ENCODE measurements at regions not wholly inside any gene's neighbourhood (a gene's known extent, or its start where the extent isn't known, plus 50 kb on each side); places are given as distances from the start of the nearest gene placed in this dataset.
"Not testable (repeated sequence)": the region's sequence is repeated elsewhere in the genome, so short reads cannot be mapped to it uniquely, and the experiment has no call there.

DNA sequence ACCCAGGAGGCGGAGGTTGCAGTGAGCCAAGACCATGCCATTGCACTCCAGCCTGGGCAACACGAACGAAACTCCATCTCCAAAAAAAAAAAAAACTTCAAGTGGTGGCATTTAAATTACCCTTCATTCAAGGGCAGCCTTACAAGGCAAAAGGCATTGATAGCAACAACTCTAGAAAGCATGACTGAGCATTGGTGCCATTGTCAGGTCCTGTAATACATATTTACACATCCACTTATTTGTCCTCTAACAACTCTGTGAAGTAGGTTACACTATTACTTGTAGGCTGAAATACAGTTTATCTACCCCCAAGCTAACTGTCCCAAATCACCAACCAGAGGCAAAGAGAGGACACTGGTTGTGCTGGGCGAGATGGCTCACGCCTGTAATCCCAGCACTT lies 52.7 kb upstream of the LARP1 start:
- DNase-seq (ENCODE audit: low read depth): no peak

DNA sequence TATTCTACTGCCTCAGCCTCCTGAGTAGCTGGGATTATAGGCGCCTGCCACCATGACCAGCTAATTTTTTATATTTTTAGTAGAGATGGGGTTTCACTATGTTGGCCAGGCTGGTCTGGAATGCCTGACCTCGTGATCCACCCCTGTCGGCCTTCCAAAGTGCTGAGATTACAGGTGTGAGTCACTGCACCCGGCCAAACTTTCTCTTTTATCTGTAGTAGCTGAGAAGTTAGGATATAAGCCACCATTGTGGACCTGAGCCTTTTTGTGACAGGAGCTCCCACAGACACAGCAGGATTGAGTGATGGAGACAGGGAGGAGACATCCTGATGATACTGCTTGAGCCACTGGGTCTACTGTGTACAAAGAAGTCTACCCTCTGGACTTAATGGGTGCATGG lies 53.5 kb upstream of the LARP1 start:
- not testable (repeated sequence) for DNase-seq (ENCODE audit: low read depth)

- no peak for DNase-seq (ENCODE audit: low read depth)
These were observed 54.0 kb upstream of the LARP1 start for GRCh38 chr5:154701181-154701580.

DNA sequence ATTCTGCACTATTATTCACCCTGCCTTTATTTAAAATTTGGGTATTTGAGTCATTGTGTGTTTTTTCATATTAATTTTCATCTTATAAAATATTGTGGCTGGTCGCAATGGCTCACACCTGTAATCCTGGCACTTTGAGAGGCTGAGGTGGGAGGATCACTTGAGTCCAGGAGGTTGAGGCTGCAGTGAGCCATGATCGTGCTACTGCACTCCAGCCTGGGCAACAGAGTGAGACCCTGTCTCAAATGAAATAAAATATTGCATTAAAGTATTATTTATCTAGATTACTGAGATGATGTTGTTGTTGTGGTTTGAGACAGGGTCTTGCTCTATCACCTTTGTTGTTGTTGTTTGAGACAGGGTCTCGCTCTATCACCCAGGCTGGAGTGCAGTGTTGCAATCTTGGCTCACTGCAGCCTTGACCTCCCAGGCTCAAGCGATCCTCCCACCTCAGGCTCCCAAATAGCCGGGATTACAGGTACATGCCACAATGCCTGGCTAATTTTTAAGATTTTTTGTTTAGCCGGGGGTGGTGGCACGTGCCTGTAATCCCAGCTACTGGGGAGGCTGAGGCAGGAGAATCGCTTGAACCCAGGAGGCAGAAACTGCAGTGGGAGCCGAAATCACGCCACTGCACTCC lies 54.8 kb upstream of the LARP1 start:
- DNase-seq (ENCODE audit: low read depth): not testable (repeated sequence)

- no peak for DNase-seq (ENCODE audit: low read depth)
These were observed 56.4 kb upstream of the LARP1 start for GRCh38 chr5:154698763-154699162.

GRCh38 chr5:154697371-154697770 lies 57.8 kb upstream of the LARP1 start:
- DNase-seq (ENCODE audit: low read depth): no peak

- no peak for DNase-seq (ENCODE audit: low read depth)
These were observed 58.3 kb upstream of the LARP1 start for GRCh38 chr5:154696891-154697290.

- no peak for DNase-seq (ENCODE audit: low read depth)
These were observed 61.0 kb upstream of the LARP1 start for GRCh38 chr5:154694159-154694558.

DNA sequence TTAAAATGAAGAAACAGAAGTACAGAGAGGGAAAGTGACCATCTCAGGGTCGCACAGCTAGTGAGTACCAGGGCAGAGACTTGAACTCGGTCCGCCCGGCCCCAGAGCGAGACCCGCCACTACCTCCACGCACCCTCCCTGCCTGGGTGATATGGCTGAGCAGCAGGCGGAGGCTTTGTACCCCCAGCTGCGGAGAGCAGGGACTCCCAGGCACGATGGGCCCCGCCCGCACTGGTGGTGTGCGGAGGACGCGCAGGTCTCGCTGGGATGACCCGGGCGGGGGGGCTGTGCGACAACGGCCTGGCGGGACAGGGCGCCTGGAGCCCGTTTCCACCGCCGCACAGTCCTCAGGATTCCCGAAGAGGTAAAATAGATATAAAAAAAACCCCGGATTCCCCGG lies 64.7 kb upstream of the LARP1 start:
- DNase-seq (ENCODE audit: low read depth): no peak

- no peak for DNase-seq (ENCODE audit: low read depth)
These were observed 68.7 kb upstream of the LARP1 start for GRCh38 chr5:154686490-154686889.

- DNase-seq (ENCODE audit: low read depth): no peak
These were observed 71.9 kb upstream of the LARP1 start for GRCh38 chr5:154683101-154683880.

DNA sequence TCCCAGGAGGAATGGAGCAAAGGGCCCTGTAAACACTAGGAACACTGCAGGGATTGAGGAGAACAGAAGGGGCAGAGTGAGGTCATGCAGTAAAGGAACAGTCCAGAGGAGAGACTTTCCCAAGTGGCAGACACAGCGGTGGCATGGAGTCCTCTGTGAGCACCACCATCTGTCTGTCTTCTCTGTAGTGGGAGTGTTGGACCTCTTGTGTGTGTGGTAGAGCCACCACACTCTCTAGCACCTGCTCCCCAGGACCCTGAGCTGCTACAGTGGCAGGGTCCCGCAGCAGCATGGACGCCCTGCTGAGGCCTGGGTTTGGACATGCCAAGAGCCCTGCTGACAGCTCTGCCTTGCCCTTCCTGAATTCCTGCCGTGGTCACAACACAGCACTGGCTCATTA lies 75.7 kb upstream of the LARP1 start:
- no peak for DNase-seq (ENCODE audit: low read depth)

GRCh38 chr5:154677921-154678320 lies 77.3 kb upstream of the LARP1 start:
- no peak for DNase-seq (ENCODE audit: low read depth)

DNA sequence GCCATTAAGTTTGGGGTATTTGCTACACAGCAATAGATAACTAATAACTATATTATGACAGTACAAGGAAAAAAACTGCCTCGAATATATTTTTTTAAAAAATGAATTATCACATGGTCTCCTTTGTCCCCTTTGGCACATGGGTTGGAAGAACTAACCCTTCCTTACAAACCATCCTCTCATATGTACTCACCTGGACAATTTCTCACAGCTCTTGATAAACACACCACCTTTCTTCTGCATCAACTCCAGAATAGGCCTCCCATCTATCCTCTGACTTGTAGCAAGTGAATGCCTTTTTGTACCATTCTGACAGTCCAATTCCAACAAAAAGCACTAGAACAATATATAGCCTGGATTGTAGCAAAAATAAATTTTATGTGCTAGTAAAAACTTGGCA lies 78.7 kb upstream of the LARP1 start:
- DNase-seq (ENCODE audit: low read depth): no peak

DNA sequence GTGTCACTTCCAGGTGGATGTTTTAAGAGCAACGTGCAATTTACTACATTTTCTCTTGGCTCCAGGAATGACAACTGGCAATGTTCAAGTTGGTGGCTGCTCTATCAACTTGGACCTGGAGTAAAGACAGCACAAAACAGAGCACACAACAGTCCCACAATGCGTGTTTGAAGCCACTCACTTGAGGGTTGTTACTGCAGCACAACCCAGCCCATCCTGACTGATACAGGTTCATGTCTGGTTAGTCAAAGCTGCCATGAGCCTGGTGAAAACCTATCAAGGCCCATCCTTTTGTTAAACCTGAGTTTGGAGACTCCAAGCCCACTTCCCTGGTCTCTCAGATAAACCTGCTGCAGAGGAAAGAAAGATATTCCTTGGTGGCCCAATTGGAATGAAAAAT lies 81.1 kb upstream of the LARP1 start:
- DNase-seq (ENCODE audit: low read depth): no peak

DNA sequence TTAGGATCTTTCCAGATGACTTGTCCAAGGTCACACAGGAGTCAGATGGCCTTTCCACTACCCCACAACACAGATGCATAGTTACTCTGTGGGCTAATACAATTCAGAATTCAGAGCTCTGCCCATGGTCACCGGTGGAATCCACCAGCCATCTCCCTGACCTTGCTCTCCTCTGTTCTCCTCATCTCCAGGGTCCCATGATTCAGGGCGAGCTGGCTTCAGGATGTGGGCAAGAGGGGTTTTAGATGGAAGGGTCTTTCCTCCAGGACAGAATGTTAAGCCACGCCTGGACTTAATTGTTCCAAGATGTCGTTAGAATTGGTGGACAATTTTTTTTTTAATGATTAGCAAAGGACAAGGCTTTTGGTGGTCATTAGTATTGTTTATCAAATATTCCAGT lies 81.7 kb upstream of the LARP1 start:
- no peak for DNase-seq (ENCODE audit: low read depth)

DNA sequence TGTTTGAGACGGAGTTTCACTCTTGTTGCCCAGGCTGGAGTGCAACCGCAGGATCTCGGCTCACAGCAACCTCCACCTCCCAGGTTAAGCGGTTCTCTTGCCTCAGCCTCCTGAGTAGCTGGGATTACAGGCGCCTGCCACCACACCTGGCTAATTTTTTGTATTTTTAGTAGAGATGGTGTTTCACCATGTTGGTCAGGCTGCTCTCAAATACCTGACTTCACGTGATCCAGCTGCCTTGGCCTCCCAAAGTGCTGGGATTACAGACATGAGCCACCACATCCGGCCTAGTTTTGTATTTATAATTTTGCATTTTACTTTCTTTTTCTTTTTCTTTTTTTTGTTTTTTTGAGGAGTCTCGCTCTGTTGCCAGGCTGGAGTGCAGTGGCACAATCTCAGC lies 85.3 kb upstream of the LARP1 start:
- DNase-seq (ENCODE audit: low read depth): not testable (repeated sequence)

- DNase-seq (ENCODE audit: low read depth): no peak
These were observed 85.8 kb upstream of the LARP1 start for GRCh38 chr5:154669402-154669801.

DNA sequence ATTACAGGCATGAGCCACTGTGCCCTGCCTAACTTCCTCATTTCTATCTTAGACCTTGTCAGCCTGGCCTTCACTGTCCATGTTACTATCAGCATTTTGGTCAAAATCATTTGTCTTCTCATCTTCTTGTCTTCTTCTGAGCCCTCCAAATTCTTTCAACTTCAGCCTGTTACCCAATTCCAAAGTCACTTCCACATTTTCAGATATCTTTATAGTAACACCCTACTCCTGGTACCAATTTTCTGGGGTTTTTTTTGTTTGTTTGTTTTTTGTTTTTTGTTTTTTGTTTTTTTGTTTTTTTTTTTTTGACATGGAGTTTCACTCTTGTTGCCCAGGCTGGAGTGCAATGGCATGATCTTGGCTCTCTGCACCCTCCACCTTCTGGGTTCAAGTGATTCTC lies 90.3 kb upstream of the LARP1 start:
- no peak for DNase-seq (ENCODE audit: low read depth)

- DNase-seq (ENCODE audit: low read depth): no peak
These were observed 91.8 kb upstream of the LARP1 start for GRCh38 chr5:154663424-154663823.

DNA sequence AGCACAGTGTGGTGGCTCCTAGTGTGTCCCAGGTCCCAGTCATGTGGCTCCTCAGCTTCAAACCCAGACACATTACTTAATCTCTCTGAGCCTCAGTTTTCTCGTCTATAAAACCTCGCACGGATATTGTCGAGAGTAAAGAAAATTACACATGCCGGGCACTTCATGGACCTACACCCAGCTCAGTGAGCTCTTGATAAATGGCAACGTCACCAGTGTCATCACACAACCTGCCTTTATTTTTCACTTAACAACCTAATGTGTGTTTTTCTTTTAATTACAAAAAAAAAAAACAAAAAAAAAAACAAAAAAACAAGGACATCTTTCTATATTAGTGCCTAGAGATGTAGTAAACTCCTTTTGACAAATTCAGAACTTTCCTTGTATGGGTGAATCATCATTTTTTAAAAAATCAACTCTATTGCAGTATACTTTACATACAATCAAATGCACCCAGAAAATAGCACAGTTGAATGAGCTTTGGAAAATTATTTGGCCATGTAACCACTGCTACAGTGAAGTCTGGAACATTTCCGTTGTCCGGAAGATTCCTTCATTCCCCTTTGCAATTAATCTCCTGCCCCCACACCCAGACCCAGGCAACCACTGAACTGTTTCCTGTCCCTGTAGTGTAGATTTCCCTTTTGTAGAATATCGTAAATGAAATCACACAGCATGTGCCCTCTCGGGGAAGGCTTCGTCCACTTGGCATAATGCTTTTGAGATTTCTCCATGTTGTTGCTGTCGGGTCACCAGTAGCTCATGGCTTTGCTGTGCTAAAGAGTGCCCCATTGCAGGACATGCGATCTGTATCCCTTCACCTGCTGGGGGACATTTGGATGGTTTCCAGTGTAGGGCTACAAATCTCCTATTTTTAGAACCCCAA lies 100.4 kb upstream of the LARP1 start:
- no peak for DNase-seq (ENCODE audit: low read depth)

DNA sequence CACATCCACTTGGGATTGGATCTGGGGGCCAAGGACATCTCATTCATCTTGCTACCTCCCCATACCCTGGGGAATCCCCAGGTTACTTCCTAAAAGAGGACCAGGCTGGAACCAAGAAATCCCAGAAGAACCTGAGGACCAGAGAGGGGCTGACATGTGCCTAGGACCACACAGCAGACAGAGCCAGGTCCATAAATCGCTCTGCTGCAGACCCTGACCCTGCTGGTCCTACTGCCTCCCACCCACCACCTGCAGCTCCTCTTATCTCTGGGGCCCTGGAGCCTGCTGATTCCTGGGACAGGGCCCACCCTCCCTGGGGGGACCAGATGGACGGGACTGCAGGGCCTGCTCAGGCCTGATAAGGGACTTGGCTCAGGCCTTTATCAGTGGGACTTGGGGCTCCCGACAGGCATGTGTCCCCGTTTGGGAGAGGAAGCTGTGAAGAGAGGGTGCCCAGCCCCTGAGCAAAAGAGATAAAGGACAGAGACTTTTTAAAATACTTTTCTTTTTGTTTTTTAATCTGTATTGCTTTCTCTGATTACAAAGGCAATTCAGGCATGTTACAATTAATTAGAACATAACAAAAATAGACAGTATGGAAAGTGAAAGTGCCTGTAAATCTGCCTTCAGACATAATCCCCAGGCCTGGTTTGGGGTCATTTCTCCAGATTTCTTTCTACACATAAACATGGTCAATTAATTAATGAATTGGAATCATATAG lies 101.3 kb upstream of the LARP1 start:
- DNase-seq (ENCODE audit: low read depth): no peak
